ENCODE measurements at regions not wholly inside any gene's neighbourhood (a gene's known extent, or its start where the extent isn't known, plus 50 kb on each side); places are given as distances from the start of the nearest gene placed in this dataset.

DNA sequence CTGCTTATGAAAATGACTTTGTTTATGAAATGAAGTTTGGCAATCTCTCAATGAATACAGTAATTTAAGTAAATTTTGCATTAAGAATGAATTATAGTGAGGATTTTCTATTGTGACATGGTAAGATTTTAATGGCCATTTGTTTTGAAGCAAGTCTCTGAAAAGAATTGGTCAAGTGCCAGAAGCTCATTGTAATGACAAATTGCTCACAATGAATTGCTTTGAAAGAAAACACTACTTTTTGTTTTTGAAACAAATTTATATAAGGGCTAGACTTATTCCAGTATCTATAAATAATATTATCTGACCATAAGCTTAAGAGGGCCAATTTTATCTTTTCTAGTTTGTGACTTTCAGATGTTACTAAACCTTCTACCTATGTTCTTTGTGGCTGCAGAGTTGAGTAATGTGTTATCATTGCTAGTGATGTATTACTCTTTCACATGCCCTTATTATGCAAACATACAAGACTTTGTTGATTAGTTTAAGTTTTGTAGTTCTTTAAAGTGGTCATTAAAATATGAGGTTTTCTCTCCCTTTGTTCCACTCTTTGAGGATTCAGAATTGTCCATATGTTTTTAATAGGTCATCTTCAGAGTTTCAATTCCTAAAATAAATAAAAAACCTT, 93.0 kb upstream of the ZNF608 start:
- TF ChIP-seq CTCF (IDR thresholded peaks at IDR 0.05) (no peak), POLR2A (IDR thresholded peaks at IDR 0.05) (no peak)
